GM12878 (cell line): ENCODE measurements at regions not wholly inside any gene's neighbourhood (a gene's known extent, or its start where the extent isn't known, plus 50 kb on each side); places are given as distances from the start of the nearest gene placed in this dataset.

Experiments used
- EZH2 ChIP-seq: IDR thresholded peaks from 2 replicates; pipeline ENCODE4 v1.6.1; 2012; ENCODE audit warnings: low read depth, mild to moderate bottlenecking, control low read depth, inconsistent platforms, low read length, borderline replicate concordance; ENCODE audit not compliant: control insufficient read depth
- MXI1 ChIP-seq: fragments of 150-350 bp; IDR thresholded peaks from 2 replicates; pipeline ENCODE4 v1.6.1; 2011; ENCODE audit warnings: low read depth, mild to moderate bottlenecking, inconsistent platforms, low read length, improper control_type of control experiment
- NFYA ChIP-seq: IDR thresholded peaks from 2 replicates; pipeline ENCODE4 v1.6.1; 2011; ENCODE audit warnings: low read depth, mild to moderate bottlenecking, low read length, improper control_type of control experiment, borderline replicate concordance
- RAD21 ChIP-seq: IDR thresholded peaks from 2 replicates; pipeline ENCODE4 v1.6.1; 2011; ENCODE audit warnings: mild to moderate bottlenecking, low read depth, low read length, moderate library complexity; ENCODE audit not compliant: insufficient read depth
- TCF7 ChIP-seq: IDR thresholded peaks from 2 replicates; pipeline ENCODE4 v1.6.1; 2014; ENCODE audit warnings: antibody characterized with exemption, borderline replicate concordance
- ZBED1 ChIP-seq: IDR thresholded peaks from 2 replicates; pipeline ENCODE4 v1.6.1; 2016; ENCODE audit warnings: borderline replicate concordance
- TF ChIP-seq, protein P1 (sequence below), 3 experiments: IDR thresholded peaks in 2 of 3; conservative IDR thresholded peaks in 1 of 3; 2 replicates each; pipeline ENCODE4 v1.5.1; 2011; ENCODE audit warnings: low read depth in 3 of 3, low read length in 3 of 3, mild to moderate bottlenecking in 3 of 3, control low read depth in 2 of 3, moderate library complexity in 2 of 3, inconsistent platforms in 1 of 3, mixed read lengths in 1 of 3; ENCODE audit not compliant: control insufficient read depth in 2 of 3, insufficient read depth in 1 of 3; ENCODE audit errors: extremely low read depth in 1 of 3
- TF ChIP-seq, protein P2 (sequence below): IDR thresholded peaks from 2 replicates; pipeline ENCODE4 v1.6.1; 2012; ENCODE audit warnings: low read depth, low read length, improper control_type of control experiment

DNA sequence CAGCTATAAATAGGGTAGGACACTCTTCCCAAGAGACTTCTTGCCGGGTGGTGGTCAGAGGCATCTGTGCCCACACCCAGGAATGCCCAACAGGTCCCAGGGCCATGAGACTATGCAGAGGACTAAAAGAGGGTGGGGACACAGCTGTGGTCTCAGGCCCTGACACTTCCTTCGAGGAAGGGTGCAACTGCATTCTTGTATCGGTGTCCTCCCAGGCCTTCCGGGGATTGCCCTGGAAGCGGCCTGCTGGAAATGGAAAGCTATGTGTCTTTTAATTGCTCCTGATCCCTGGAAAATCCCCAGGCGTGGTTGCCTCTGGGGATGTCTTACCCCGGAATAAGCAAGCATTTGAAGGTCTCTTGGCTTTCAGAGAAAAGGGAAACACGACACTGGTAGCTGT, 176.7 kb downstream of the SOX11 start:
- TF ChIP-seq, protein P1, sequence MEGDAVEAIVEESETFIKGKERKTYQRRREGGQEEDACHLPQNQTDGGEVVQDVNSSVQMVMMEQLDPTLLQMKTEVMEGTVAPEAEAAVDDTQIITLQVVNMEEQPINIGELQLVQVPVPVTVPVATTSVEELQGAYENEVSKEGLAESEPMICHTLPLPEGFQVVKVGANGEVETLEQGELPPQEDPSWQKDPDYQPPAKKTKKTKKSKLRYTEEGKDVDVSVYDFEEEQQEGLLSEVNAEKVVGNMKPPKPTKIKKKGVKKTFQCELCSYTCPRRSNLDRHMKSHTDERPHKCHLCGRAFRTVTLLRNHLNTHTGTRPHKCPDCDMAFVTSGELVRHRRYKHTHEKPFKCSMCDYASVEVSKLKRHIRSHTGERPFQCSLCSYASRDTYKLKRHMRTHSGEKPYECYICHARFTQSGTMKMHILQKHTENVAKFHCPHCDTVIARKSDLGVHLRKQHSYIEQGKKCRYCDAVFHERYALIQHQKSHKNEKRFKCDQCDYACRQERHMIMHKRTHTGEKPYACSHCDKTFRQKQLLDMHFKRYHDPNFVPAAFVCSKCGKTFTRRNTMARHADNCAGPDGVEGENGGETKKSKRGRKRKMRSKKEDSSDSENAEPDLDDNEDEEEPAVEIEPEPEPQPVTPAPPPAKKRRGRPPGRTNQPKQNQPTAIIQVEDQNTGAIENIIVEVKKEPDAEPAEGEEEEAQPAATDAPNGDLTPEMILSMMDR (IDR thresholded peaks at IDR 0.05 in 2 of 3, conservative IDR thresholded peaks at IDR 0.05 in 1 of 3; ENCODE audit: control insufficient read depth in 2 of 3, extremely low read depth in 1 of 3, insufficient read depth in 1 of 3, low read depth in 3 of 3, low read length in 3 of 3): no peak
- TF ChIP-seq TCF7 (no peak), MXI1 (no peak), RAD21 (no peak), ZBED1 (no peak), EZH2 (no peak), NFYA (no peak)
- TF ChIP-seq, protein P2, sequence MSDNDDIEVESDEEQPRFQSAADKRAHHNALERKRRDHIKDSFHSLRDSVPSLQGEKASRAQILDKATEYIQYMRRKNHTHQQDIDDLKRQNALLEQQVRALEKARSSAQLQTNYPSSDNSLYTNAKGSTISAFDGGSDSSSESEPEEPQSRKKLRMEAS: no peak
